HUES64 (cell line): ENCODE measurements at regions not wholly inside any gene's neighbourhood (a gene's known extent, or its start where the extent isn't known, plus 50 kb on each side); places are given as distances from the start of the nearest gene placed in this dataset.

ENCODE experiments used
- H3K27ac ChIP-seq: 2 replicates; pipeline ENCODE4 v1.7.0; 2013; ENCODE audit warnings: low read depth, low read length, inconsistent platforms
- H3K27me3 ChIP-seq: 2 replicates; pipeline ENCODE4 v1.6.1; 2013; ENCODE audit warnings: mild to moderate bottlenecking, low read length; ENCODE audit not compliant: insufficient read depth
- H3K36me3 ChIP-seq: 2 replicates; pipeline ENCODE4 v1.6.1; 2013; ENCODE audit warnings: mild to moderate bottlenecking, low read length; ENCODE audit not compliant: insufficient read depth
- H3K4me1 ChIP-seq: 2 replicates; pipeline ENCODE4 v1.6.1; 2013; ENCODE audit warnings: mild to moderate bottlenecking, low read length, moderate library complexity; ENCODE audit not compliant: insufficient read depth
- H3K4me3 ChIP-seq: 2 replicates; pipeline ENCODE4 v1.5.1; 2013; ENCODE audit warnings: mild to moderate bottlenecking, low read length, moderate library complexity
- H3K9ac ChIP-seq: 2 replicates; pipeline ENCODE4 v1.6.1; 2013; ENCODE audit warnings: mild to moderate bottlenecking, low read depth, low read length
- H3K9me3 ChIP-seq: 2 replicates; pipeline ENCODE4 v1.6.1; 2013; ENCODE audit warnings: low read depth, low read length; ENCODE audit not compliant: insufficient read depth
- WGBS: fragments of 150-250, 120-280 bp; methylation state at CpG from one replicate; pipeline ENCODE4 v1.1.7; 2013; ENCODE audit warnings: missing lambda C conversion rate; 5-methylcytosine and 5-hydroxymethylcytosine counted together

- Histone ChIP-seq H3K4me3 (no peak overlapping the region), H3K4me1 (no peaks in the 10 kb centered on the region), H3K36me3 (no peaks in the 10 kb centered on the region), H3K9me3 (no peaks in the 10 kb centered on the region), H3K27me3 (no peaks in the 10 kb centered on the region), H3K27ac (no peak overlapping the region), H3K9ac (no peak overlapping the region)
- WGBS = 94% methylated on average over 2 of the region's 2 CpGs
These were observed 254.8 kb downstream of the HTR7 start for GRCh38 chr10:90602862-90603610.

GRCh38 chr10:90604636-90605035 lies 253.2 kb downstream of the HTR7 start:
- no peak overlapping the region for H3K4me3 ChIP-seq

GRCh38 chr10:90605506-90605905 lies 252.3 kb downstream of the HTR7 start:
- H3K4me1 ChIP-seq = no peaks in the 10 kb centered on the region
- no peak overlapping the region for H3K27ac ChIP-seq
- no peaks in the 10 kb centered on the region for H3K36me3 ChIP-seq
- H3K9me3 ChIP-seq = no peaks in the 10 kb centered on the region
- WGBS = 84% methylated on average over 3 of the region's 3 CpGs
- H3K9ac ChIP-seq = no peak overlapping the region
- no peaks in the 10 kb centered on the region for H3K27me3 ChIP-seq
- H3K4me3 ChIP-seq = no peak overlapping the region

More at GRCh38 chr10:90604636-90605035, 253.2 kb downstream of the HTR7 start:
- H3K4me1 ChIP-seq = no peaks in the 10 kb centered on the region
- H3K27me3 ChIP-seq = no peaks in the 10 kb centered on the region
- H3K36me3 ChIP-seq = no peaks in the 10 kb centered on the region
- no peak overlapping the region for H3K27ac ChIP-seq
- no peak overlapping the region for H3K9ac ChIP-seq
- H3K9me3 ChIP-seq = no peaks in the 10 kb centered on the region

GRCh38 chr10:90612276-90612675 lies 245.6 kb downstream of the HTR7 start:
- Histone ChIP-seq H3K27ac (no peak overlapping the region), H3K36me3 (no peaks in the 10 kb centered on the region), H3K27me3 (no peaks in the 10 kb centered on the region), H3K4me1 (no peaks in the 10 kb centered on the region), H3K4me3 (no peak overlapping the region), H3K9ac (no peak overlapping the region), H3K9me3 (no peaks in the 10 kb centered on the region)
- 98% methylated on average over 1 of the region's 3 CpGs for WGBS

GRCh38 chr10:90614631-90615030 lies 243.2 kb downstream of the HTR7 start:
- H3K36me3 ChIP-seq = no peaks in the 10 kb centered on the region
- no peak overlapping the region for H3K4me3 ChIP-seq
- H3K27me3 ChIP-seq = no peaks in the 10 kb centered on the region
- H3K4me1 ChIP-seq = no peaks in the 10 kb centered on the region
- H3K9ac ChIP-seq = no peak overlapping the region
- H3K9me3 ChIP-seq = no peaks in the 10 kb centered on the region
- WGBS = no CpG with 5 or more reads among the region's 1 CpG
- H3K27ac ChIP-seq = no peak overlapping the region

- Histone ChIP-seq H3K9me3 (no peaks in the 10 kb centered on the region), H3K36me3 (no peaks in the 10 kb centered on the region), H3K9ac (no peak overlapping the region), H3K27ac (no peak overlapping the region), H3K27me3 (no peaks in the 10 kb centered on the region), H3K4me1 (no peaks in the 10 kb centered on the region), H3K4me3 (no peak overlapping the region)
- 33% methylated on average over 2 of the region's 2 CpGs for WGBS
These were observed 236.3 kb downstream of the HTR7 start for GRCh38 chr10:90621577-90621976.

GRCh38 chr10:90635111-90635765 lies 222.6 kb downstream of the HTR7 start:
- H3K9ac ChIP-seq = no peak overlapping the region
- H3K4me1 ChIP-seq = 0 out of 2 replicates have a peak, but pooled peaks cover 7% of the 10 kb centered on the region
- 58% methylated on average over 2 of the region's 2 CpGs for WGBS
- H3K27ac ChIP-seq = no peak overlapping the region
- no peaks in the 10 kb centered on the region for H3K27me3 ChIP-seq
- peaks cover 3% of the 10 kb centered on the region; the same call in 1 of the 2 replicates for H3K9me3 ChIP-seq
- no peak overlapping the region for H3K4me3 ChIP-seq
- H3K36me3 ChIP-seq = no peaks in the 10 kb centered on the region

GRCh38 chr10:90640756-90641155 lies 217.1 kb downstream of the HTR7 start:
- no peak overlapping the region for H3K4me3 ChIP-seq
- H3K4me1 ChIP-seq = peaks cover 5% of the 10 kb centered on the region; the same call in 1 of the 2 replicates
- no peaks in the 10 kb centered on the region for H3K36me3 ChIP-seq
- no peak overlapping the region for H3K9ac ChIP-seq
- H3K27me3 ChIP-seq = no peaks in the 10 kb centered on the region
- peaks cover 3% of the 10 kb centered on the region; the same call in 1 of the 2 replicates for H3K9me3 ChIP-seq
- WGBS = 100% methylated on average over 1 of the region's 2 CpGs
- no peak overlapping the region for H3K27ac ChIP-seq

- no peak overlapping the region for H3K9ac ChIP-seq
- 95% methylated on average over 3 of the region's 4 CpGs for WGBS
These were observed 216.1 kb downstream of the HTR7 start for GRCh38 chr10:90641731-90642130.

GRCh38 chr10:90642136-90642535 lies 215.7 kb downstream of the HTR7 start:
- WGBS = 94% methylated on average over 2 of the region's 3 CpGs
- H3K9me3 ChIP-seq = peaks cover 3% of the 10 kb centered on the region; the same call in 1 of the 2 replicates
- H3K9ac ChIP-seq = no peak overlapping the region
- no peaks in the 10 kb centered on the region for H3K27me3 ChIP-seq
- H3K36me3 ChIP-seq = no peaks in the 10 kb centered on the region
- no peak overlapping the region for H3K4me3 ChIP-seq
- no peak overlapping the region for H3K27ac ChIP-seq
- peaks cover 5% of the 10 kb centered on the region; the same call in 1 of the 2 replicates for H3K4me1 ChIP-seq

More at GRCh38 chr10:90641731-90642130, 216.1 kb downstream of the HTR7 start:
- Histone ChIP-seq H3K4me3 (no peak overlapping the region), H3K27ac (no peak overlapping the region), H3K36me3 (no peaks in the 10 kb centered on the region), H3K4me1 (peaks cover 5% of the 10 kb centered on the region; the same call in 1 of the 2 replicates), H3K27me3 (no peaks in the 10 kb centered on the region), H3K9me3 (peaks cover 3% of the 10 kb centered on the region; the same call in 1 of the 2 replicates)

GRCh38 chr10:90642650-90643049 lies 215.2 kb downstream of the HTR7 start:
- Histone ChIP-seq H3K4me1 (peaks cover 5% of the 10 kb centered on the region; the same call in 1 of the 2 replicates), H3K27me3 (no peaks in the 10 kb centered on the region), H3K4me3 (no peak overlapping the region), H3K9ac (no peak overlapping the region), H3K36me3 (no peaks in the 10 kb centered on the region), H3K9me3 (peaks cover 3% of the 10 kb centered on the region; the same call in 1 of the 2 replicates), H3K27ac (no peak overlapping the region)
- WGBS = 86% methylated on average over 3 of the region's 4 CpGs
